A549 (cell line): ENCODE measurements at regions not wholly inside any gene's neighbourhood (a gene's known extent, or its start where the extent isn't known, plus 50 kb on each side); places are given as distances from the start of the nearest gene placed in this dataset.

Experiments
- EP300 ChIP-seq, 2 experiments: fragments of >200 bp; sonication (Bioruptor Twin); formaldehyde crosslinking; IDR thresholded peaks; 2 replicates in 1 of 2; 3 replicates in 1 of 2; pipeline ENCODE4 v1.6.1; 2016 to 2017
- JUN ChIP-seq, 2 experiments: fragments of >200 bp; sonication (Bioruptor Twin); formaldehyde crosslinking; IDR thresholded peaks; 2 replicates in 1 of 2; 3 replicates in 1 of 2; pipeline ENCODE4 v1.6.1; 2016 to 2017
- POLR2A ChIP-seq: IDR thresholded peaks from 2 replicates; pipeline ENCODE4 v1.6.1; 2012; ENCODE audit warnings: mild to moderate bottlenecking, low read length
- RARB ChIP-seq: fragments of 250-450 bp; sonication (Bioruptor Pico); IDR thresholded peaks from 2 replicates; pipeline ENCODE4 v1.8.0; 2021; ENCODE audit warnings: mild to moderate bottlenecking, moderate library complexity
- TP53 ChIP-seq: fragments of 250-450 bp; sonication (Bioruptor Pico); IDR thresholded peaks from 2 replicates; pipeline ENCODE4 v1.5.0; 2021; ENCODE audit warnings: mild to moderate bottlenecking, moderate library complexity
- TF ChIP-seq, protein P1 (sequence below): fragments of >200 bp; sonication (Bioruptor Twin); formaldehyde crosslinking; IDR thresholded peaks from 3 replicates; pipeline ENCODE4 v1.5.1; 2016
- TF ChIP-seq, protein P2 (sequence below): fragments of 200-600 bp; sonication (generic); IDR thresholded peaks from 2 replicates; pipeline ENCODE4 v1.6.1; 2016; ENCODE audit warnings: antibody characterized with exemption, mild to moderate bottlenecking, moderate library complexity

DNA sequence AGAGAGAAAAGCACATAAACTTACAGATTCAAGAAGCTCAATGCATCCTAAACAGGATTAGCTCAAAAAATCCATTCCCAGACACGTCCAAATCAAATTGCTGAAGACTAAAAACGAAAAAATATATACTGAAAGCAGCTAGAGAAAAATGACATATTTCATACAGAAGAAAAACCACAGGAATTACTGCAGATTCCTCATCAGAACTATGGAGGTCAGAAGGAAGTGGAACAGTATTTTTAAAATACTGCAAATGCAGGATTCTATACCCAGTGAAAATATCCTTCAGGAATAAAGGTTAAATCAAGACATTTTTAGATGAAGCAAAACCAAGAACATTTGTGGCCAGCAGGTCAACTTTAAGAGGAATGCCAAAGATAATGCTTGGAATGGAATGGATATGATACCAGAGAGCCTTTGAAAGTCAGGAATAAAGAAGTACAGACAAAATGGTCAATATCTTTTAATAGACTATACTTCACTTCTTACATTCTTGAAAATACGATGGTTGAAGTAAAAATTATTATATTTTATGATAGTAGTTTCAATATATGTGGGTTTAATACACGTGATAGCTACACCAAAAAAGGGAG lies 352.9 kb downstream of the CTTN start:
- TF ChIP-seq, protein P1, sequence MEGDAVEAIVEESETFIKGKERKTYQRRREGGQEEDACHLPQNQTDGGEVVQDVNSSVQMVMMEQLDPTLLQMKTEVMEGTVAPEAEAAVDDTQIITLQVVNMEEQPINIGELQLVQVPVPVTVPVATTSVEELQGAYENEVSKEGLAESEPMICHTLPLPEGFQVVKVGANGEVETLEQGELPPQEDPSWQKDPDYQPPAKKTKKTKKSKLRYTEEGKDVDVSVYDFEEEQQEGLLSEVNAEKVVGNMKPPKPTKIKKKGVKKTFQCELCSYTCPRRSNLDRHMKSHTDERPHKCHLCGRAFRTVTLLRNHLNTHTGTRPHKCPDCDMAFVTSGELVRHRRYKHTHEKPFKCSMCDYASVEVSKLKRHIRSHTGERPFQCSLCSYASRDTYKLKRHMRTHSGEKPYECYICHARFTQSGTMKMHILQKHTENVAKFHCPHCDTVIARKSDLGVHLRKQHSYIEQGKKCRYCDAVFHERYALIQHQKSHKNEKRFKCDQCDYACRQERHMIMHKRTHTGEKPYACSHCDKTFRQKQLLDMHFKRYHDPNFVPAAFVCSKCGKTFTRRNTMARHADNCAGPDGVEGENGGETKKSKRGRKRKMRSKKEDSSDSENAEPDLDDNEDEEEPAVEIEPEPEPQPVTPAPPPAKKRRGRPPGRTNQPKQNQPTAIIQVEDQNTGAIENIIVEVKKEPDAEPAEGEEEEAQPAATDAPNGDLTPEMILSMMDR = no peak
- TF ChIP-seq, protein P2, sequence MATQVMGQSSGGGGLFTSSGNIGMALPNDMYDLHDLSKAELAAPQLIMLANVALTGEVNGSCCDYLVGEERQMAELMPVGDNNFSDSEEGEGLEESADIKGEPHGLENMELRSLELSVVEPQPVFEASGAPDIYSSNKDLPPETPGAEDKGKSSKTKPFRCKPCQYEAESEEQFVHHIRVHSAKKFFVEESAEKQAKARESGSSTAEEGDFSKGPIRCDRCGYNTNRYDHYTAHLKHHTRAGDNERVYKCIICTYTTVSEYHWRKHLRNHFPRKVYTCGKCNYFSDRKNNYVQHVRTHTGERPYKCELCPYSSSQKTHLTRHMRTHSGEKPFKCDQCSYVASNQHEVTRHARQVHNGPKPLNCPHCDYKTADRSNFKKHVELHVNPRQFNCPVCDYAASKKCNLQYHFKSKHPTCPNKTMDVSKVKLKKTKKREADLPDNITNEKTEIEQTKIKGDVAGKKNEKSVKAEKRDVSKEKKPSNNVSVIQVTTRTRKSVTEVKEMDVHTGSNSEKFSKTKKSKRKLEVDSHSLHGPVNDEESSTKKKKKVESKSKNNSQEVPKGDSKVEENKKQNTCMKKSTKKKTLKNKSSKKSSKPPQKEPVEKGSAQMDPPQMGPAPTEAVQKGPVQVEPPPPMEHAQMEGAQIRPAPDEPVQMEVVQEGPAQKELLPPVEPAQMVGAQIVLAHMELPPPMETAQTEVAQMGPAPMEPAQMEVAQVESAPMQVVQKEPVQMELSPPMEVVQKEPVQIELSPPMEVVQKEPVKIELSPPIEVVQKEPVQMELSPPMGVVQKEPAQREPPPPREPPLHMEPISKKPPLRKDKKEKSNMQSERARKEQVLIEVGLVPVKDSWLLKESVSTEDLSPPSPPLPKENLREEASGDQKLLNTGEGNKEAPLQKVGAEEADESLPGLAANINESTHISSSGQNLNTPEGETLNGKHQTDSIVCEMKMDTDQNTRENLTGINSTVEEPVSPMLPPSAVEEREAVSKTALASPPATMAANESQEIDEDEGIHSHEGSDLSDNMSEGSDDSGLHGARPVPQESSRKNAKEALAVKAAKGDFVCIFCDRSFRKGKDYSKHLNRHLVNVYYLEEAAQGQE = no peak
- TF ChIP-seq JUN (IDR thresholded peaks at IDR 0.05) (no peak), TP53 (CRISPR knock-in tag) (no peak), POLR2A (no peak), RARB (CRISPR knock-in tag) (no peak), EP300 (IDR thresholded peaks at IDR 0.05) (no peak)
